C4-2B (cell line): ENCODE measurements at regions not wholly inside any gene's neighbourhood (a gene's known extent, or its start where the extent isn't known, plus 50 kb on each side); places are given as distances from the start of the nearest gene placed in this dataset.

Experiments
- ZFX ChIP-seq: fragments of 450-650 bp; IDR thresholded peaks from 2 replicates; pipeline ENCODE4 v1.6.1; 2017
- TF ChIP-seq, protein P1 (sequence below): fragments of 450-650 bp; conservative IDR thresholded peaks from 2 replicates; pipeline ENCODE4 v1.5.1; 2017; ENCODE audit warnings: mild to moderate bottlenecking

- TF ChIP-seq, protein P1, sequence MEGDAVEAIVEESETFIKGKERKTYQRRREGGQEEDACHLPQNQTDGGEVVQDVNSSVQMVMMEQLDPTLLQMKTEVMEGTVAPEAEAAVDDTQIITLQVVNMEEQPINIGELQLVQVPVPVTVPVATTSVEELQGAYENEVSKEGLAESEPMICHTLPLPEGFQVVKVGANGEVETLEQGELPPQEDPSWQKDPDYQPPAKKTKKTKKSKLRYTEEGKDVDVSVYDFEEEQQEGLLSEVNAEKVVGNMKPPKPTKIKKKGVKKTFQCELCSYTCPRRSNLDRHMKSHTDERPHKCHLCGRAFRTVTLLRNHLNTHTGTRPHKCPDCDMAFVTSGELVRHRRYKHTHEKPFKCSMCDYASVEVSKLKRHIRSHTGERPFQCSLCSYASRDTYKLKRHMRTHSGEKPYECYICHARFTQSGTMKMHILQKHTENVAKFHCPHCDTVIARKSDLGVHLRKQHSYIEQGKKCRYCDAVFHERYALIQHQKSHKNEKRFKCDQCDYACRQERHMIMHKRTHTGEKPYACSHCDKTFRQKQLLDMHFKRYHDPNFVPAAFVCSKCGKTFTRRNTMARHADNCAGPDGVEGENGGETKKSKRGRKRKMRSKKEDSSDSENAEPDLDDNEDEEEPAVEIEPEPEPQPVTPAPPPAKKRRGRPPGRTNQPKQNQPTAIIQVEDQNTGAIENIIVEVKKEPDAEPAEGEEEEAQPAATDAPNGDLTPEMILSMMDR, result no peak
- no peak for TF ChIP-seq ZFX
These were observed 306.0 kb downstream of the FOXL1 start for GRCh38 chr16:86884390-86884650.
